ENCODE measurements at regions not wholly inside any gene's neighbourhood (a gene's known extent, or its start where the extent isn't known, plus 50 kb on each side); places are given as distances from the start of the nearest gene placed in this dataset.

- TF ChIP-seq ARNT (IDR thresholded peaks at IDR 0.05) (no peak), L3MBTL2 (conservative IDR thresholded peaks at IDR 0.05) (no peak), TARDBP (IDR thresholded peaks at IDR 0.05) (no peak), FOXA1 (IDR thresholded peaks at IDR 0.05) (no peak), HDGF (IDR thresholded peaks at IDR 0.05; ENCODE audit: borderline replicate concordance) (no peak), BHLHE40 (IDR thresholded peaks at IDR 0.05; ENCODE audit: borderline replicate concordance) (no peak), ZNF384 (IDR thresholded peaks at IDR 0.05) (no peak), ELF4 (IDR thresholded peaks at IDR 0.05) (no peak), FOXK2 (IDR thresholded peaks at IDR 0.05) (no peak), NFRKB (IDR thresholded peaks at IDR 0.05) (no peak), SP1 (IDR thresholded peaks at IDR 0.05) (no peak), LEF1 (IDR thresholded peaks at IDR 0.05; ENCODE audit: borderline replicate concordance) (no peak), FOXM1 (IDR thresholded peaks at IDR 0.05; ENCODE audit: borderline replicate concordance) (no peak), SUZ12 (IDR thresholded peaks at IDR 0.05) (no peak), CTBP1 (IDR thresholded peaks at IDR 0.05; ENCODE audit: borderline replicate concordance) (no peak)
- TF ChIP-seq, protein P1, sequence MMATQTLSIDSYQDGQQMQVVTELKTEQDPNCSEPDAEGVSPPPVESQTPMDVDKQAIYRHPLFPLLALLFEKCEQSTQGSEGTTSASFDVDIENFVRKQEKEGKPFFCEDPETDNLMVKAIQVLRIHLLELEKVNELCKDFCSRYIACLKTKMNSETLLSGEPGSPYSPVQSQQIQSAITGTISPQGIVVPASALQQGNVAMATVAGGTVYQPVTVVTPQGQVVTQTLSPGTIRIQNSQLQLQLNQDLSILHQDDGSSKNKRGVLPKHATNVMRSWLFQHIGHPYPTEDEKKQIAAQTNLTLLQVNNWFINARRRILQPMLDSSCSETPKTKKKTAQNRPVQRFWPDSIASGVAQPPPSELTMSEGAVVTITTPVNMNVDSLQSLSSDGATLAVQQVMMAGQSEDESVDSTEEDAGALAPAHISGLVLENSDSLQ (IDR thresholded peaks at IDR 0.05), result no peak
- CTCF ChIA-PET, result no interaction called here
- no peak for DNase-seq (ENCODE audit: extremely low spot score)
- POLR2A ChIA-PET, result no interaction called here
These were observed 195.6 kb downstream of the UBE3A start for GRCh38 chr15:25242957-25243799.

DNA sequence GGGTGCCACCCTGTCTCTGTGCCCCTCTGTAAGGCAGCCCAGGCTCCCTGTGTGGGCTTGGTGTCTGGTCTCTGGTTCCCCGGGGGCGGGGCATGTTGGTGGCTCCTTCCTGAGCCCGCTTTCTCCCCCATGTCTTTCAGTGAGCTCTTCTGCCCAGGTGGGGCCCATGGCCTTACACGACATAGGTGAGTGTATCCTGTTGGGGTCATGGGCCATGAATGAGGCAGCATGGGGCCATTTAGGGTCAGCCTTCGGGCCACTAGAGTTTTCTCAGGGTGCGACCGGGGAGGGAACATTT is 195.1 kb downstream of the UBE3A start:
- no peak for DNase-seq (ENCODE audit: extremely low spot score)
- TF ChIP-seq ELF4 (IDR thresholded peaks at IDR 0.05) (no peak), HDGF (IDR thresholded peaks at IDR 0.05; ENCODE audit: borderline replicate concordance) (no peak), FOXM1 (IDR thresholded peaks at IDR 0.05; ENCODE audit: borderline replicate concordance) (no peak), FOXK2 (IDR thresholded peaks at IDR 0.05) (no peak), SUZ12 (IDR thresholded peaks at IDR 0.05) (no peak), SP1 (IDR thresholded peaks at IDR 0.05) (no peak), ZNF384 (IDR thresholded peaks at IDR 0.05) (no peak), LEF1 (IDR thresholded peaks at IDR 0.05; ENCODE audit: borderline replicate concordance) (no peak)
- POLR2A ChIA-PET, result no interaction called here
- CTCF ChIA-PET, result no interaction called here

GRCh38 chr15:25244731-25245585 is 193.9 kb downstream of the UBE3A start:
- DNase-seq (ENCODE audit: extremely low spot score), result no peak
- ChIA-PET POLR2A (no interaction called here), CTCF (no interaction called here)
- TF ChIP-seq ARNT (IDR thresholded peaks at IDR 0.05), result no peak
- TF ChIP-seq SUZ12 (IDR thresholded peaks at IDR 0.05), result no peak
- no peak for TF ChIP-seq L3MBTL2 (conservative IDR thresholded peaks at IDR 0.05)
- TF ChIP-seq CTBP1 (IDR thresholded peaks at IDR 0.05; ENCODE audit: borderline replicate concordance), result no peak
- TF ChIP-seq BHLHE40 (IDR thresholded peaks at IDR 0.05; ENCODE audit: borderline replicate concordance), result no peak
- no peak for TF ChIP-seq FOXK2 (IDR thresholded peaks at IDR 0.05)
- TF ChIP-seq LEF1 (IDR thresholded peaks at IDR 0.05; ENCODE audit: borderline replicate concordance), result no peak
- no peak for TF ChIP-seq FOXA1 (IDR thresholded peaks at IDR 0.05)
- no peak for TF ChIP-seq TARDBP (IDR thresholded peaks at IDR 0.05)
- TF ChIP-seq SP1 (IDR thresholded peaks at IDR 0.05), result no peak
- no peak for TF ChIP-seq ZNF384 (IDR thresholded peaks at IDR 0.05)
- TF ChIP-seq, protein P1 (IDR thresholded peaks at IDR 0.05), result no peak
- no peak for TF ChIP-seq HDGF (IDR thresholded peaks at IDR 0.05; ENCODE audit: borderline replicate concordance)
- no peak for TF ChIP-seq NFRKB (IDR thresholded peaks at IDR 0.05)
- no peak for TF ChIP-seq FOXM1 (IDR thresholded peaks at IDR 0.05; ENCODE audit: borderline replicate concordance)

DNA sequence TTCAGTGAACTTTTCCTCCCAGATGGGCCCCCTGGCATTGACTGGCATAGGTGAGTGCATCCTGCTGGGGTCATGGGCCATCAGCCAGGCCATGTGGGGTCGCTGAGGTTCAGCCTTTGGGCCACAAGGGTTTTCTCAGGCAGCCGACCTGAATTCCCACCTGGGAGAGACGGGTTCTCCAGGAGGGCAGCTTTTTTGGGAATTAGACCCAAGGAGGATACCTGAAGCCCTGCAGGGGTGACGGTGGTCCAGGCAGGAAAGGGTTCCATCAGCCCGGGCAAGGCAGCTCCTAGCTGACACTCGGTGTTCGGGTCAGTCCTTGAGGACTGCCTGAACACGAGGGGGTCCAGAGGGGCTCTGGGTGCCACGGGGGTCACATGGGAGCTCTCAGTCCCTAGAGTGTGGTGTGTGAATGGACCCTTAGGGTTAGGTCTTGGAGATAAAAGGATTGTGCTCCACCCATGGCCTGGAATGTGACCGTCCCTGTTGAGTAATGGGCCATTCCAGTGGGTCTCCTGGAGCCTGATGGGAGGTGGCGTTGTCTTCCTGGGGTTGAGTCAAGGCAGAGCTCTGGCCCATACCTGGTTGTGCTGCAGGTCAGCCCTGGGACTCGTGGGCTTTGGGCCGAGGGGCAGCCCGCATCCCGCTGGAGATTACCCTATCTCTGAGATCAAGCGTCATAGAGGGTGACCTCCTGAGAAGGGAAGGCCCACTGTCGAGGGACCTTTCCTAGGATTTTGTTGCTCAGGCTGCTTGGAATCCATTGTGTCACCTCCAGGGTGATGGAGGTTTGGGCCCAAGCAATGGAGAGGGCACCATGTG is 192.8 kb downstream of the UBE3A start:
- ChIA-PET CTCF (no interaction called here), POLR2A (no interaction called here)
- DNase-seq (ENCODE audit: extremely low spot score), result no peak
- no peak for TF ChIP-seq ARNT (IDR thresholded peaks at IDR 0.05)
- no peak for TF ChIP-seq SP1 (IDR thresholded peaks at IDR 0.05)
- no peak for TF ChIP-seq FOXM1 (IDR thresholded peaks at IDR 0.05; ENCODE audit: borderline replicate concordance)
- TF ChIP-seq FOXA1 (IDR thresholded peaks at IDR 0.05), result no peak
- TF ChIP-seq SUZ12 (IDR thresholded peaks at IDR 0.05), result no peak
- no peak for TF ChIP-seq TARDBP (IDR thresholded peaks at IDR 0.05)
- no peak for TF ChIP-seq FOXK2 (IDR thresholded peaks at IDR 0.05)
- TF ChIP-seq HDGF (IDR thresholded peaks at IDR 0.05; ENCODE audit: borderline replicate concordance), result no peak
- TF ChIP-seq L3MBTL2 (conservative IDR thresholded peaks at IDR 0.05), result no peak
- no peak for TF ChIP-seq LEF1 (IDR thresholded peaks at IDR 0.05; ENCODE audit: borderline replicate concordance)
- TF ChIP-seq, protein P1 (IDR thresholded peaks at IDR 0.05), result no peak
- TF ChIP-seq BHLHE40 (IDR thresholded peaks at IDR 0.05; ENCODE audit: borderline replicate concordance), result no peak
- no peak for TF ChIP-seq CTBP1 (IDR thresholded peaks at IDR 0.05; ENCODE audit: borderline replicate concordance)
- no peak for TF ChIP-seq ZNF384 (IDR thresholded peaks at IDR 0.05)
- TF ChIP-seq NFRKB (IDR thresholded peaks at IDR 0.05), result no peak
- no peak for TF ChIP-seq ELF4 (IDR thresholded peaks at IDR 0.05)
